Hematopoietic multipotent progenitor cell treated with erythropoietin and hydrocortisone succinate and interleukin-3 and kit ligand, for 17 days (in vitro differentiated cells): ENCODE measurements at regions not wholly inside any gene's neighbourhood (a gene's known extent, or its start where the extent isn't known, plus 50 kb on each side); places are given as distances from the start of the nearest gene placed in this dataset.
A peak's percentile ranks its signal among the peaks of the same experiment; 100 is the strongest.
"Not testable (repeated sequence)": the region's sequence is repeated elsewhere in the genome, so short reads cannot be mapped to it uniquely, and the experiment has no call there.

Experiments
- DNase-seq: peaks from one replicate; pipeline ENCODE4 v3.0.0-alpha.2; 2015; ENCODE audit warnings: low spot score

- DNase-seq, result no peak
Observed at GRCh38 chr6:43934803-43935602, 165.0 kb downstream of the VEGFA start.

GRCh38 chr6:43934183-43934802 lies 164.3 kb downstream of the VEGFA start:
- no peak for DNase-seq

- no peak for DNase-seq
Observed at GRCh38 chr6:43933148-43933885, 163.3 kb downstream of the VEGFA start.

- no peak for DNase-seq
Observed at GRCh38 chr6:43932259-43933147, 162.5 kb downstream of the VEGFA start.

GRCh38 chr6:43931201-43931600 lies 161.2 kb downstream of the VEGFA start:
- no peak for DNase-seq

GRCh38 chr6:43930440-43931154 lies 160.6 kb downstream of the VEGFA start:
- no peak for DNase-seq

GRCh38 chr6:43929511-43929910 lies 159.5 kb downstream of the VEGFA start:
- no peak for DNase-seq

- peak; percentile 22 for DNase-seq
Observed at GRCh38 chr6:43927532-43928210, 157.7 kb downstream of the VEGFA start.

GRCh38 chr6:43926634-43927531 lies 156.9 kb downstream of the VEGFA start:
- peak; percentile 49 for DNase-seq

- DNase-seq, result not testable (repeated sequence)
Observed at GRCh38 chr6:43925636-43926139, 155.7 kb downstream of the VEGFA start.

- DNase-seq, result no peak
Observed at GRCh38 chr6:43924222-43924702, 154.3 kb downstream of the VEGFA start.

GRCh38 chr6:43923376-43924221 lies 153.6 kb downstream of the VEGFA start:
- DNase-seq, result no peak

- no peak for DNase-seq
Observed at GRCh38 chr6:43922426-43923375, 152.7 kb downstream of the VEGFA start.

- no peak for DNase-seq
Observed at GRCh38 chr6:43921548-43922425, 151.8 kb downstream of the VEGFA start.

- DNase-seq, result no peak
Observed at GRCh38 chr6:43921039-43921438, 151.0 kb downstream of the VEGFA start.

GRCh38 chr6:43919774-43920173 lies 149.8 kb downstream of the VEGFA start:
- DNase-seq, result no peak
